Umbilical cord (tissue), 1 donor: ENCODE measurements at regions not wholly inside any gene's neighbourhood (a gene's known extent, or its start where the extent isn't known, plus 50 kb on each side); places are given as distances from the start of the nearest gene placed in this dataset.

ENCODE experiments used
- DNase-seq: peaks from one replicate; pipeline ENCODE4 v3.0.0-alpha.2; 2015; ENCODE audit warnings: low spot score

GRCh38 chr15:97473627-97474026 is 486.9 kb upstream of the ARRDC4 start:
- DNase-seq, result no peak

DNA sequence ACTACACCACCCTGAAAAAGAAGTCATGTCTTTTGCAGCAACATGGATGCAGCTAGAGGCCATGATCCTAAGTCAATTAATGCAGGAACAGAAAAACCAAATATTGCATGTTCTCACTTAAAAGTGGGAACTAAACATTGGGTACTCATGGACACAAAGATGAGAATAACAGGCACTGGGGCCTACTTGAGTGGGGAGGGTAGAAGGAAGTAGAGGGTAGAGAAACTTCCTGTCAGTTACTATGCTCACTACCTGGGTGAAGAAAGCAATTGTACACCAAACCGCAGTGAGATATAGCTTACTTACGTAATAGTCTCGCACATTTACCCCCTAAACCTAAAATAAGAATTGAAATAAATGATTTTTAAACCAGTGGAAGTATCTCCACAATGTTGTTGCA is 480.5 kb upstream of the ARRDC4 start:
- no peak for DNase-seq

DNA sequence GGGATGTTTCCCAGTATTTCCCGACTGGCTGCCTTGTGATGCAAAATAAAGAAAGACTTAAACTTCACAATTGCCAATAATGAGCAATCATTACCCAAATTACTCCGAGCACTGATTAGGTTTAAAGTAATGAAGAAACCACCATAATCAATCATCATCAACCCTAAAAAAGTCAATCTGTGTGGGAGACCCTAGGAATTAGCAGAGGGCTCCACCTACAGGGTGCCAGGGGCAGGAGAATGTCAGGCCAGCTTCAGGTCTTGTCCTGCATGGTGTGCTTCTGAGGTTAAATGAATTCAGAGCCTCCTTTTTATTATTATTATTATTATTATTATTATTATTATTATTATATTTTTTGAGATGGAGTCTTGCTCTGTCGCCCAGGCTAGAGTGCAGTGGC is 478.0 kb upstream of the ARRDC4 start:
- DNase-seq, result no peak

- DNase-seq, result no peak
Measured at GRCh38 chr15:97483232-97483631, 477.3 kb upstream of the ARRDC4 start.

DNA sequence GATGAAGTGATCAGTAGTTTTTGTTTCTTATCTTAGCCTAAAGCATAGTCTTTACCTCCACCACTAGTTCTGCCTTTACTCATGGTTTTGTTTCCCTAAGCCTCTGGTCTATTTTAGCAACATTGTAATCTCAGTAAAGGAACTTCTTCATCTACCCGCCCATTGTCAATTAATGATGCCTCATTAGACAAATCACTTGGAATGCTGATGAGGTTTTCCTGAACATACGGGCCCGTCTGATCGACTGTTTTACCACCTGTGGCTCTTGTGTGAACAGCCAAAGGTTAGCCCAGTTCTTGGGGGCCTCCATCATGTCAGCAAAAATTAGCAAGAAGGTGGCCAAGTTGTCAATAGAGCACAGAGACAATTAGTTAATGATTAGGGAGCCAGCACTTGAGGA is 470.1 kb upstream of the ARRDC4 start:
- DNase-seq, result no peak

DNA sequence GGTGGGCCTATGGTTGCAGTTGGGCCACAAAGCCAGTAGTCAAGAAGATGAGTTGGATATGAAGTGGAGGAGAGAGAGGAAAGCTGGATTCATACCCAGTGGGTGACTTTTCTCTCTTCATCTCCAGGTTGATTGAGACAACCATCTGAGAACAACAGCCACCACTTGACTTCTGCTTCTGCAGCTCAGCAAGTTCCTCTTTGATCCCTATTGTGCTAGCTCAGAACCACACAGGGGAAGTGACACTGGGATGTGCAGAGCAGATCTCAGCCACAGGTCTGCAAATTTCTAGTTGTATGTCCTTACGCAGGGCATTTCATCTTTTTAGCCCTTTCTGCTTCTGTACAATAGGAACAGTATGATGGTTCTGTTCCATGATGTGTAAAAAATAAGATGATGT is 459.2 kb upstream of the ARRDC4 start:
- DNase-seq, result peak; percentile 4

DNA sequence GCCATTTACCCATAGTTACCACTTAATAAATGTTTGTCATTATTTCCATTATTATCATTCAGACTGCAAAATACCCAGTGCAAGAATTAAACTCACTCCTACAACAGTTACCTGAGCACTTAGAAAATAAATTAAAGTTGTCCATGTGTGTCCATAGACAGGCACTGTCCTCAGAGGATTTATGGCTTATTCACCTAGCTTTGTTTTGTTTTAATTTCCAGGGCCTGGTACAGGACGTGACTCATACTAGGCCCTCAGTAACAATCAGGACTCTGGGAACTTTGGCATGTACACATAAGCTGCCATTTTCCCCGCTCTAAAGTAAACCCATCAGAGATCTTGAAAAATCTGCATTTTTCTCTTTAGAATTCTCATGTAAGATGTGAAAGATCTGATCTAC is 458.5 kb upstream of the ARRDC4 start:
- DNase-seq, result no peak

- peak; percentile 59 for DNase-seq
Measured at GRCh38 chr15:97504031-97504792, 456.3 kb upstream of the ARRDC4 start.

- DNase-seq, result no peak
Measured at GRCh38 chr15:97517737-97518136, 442.8 kb upstream of the ARRDC4 start.

DNA sequence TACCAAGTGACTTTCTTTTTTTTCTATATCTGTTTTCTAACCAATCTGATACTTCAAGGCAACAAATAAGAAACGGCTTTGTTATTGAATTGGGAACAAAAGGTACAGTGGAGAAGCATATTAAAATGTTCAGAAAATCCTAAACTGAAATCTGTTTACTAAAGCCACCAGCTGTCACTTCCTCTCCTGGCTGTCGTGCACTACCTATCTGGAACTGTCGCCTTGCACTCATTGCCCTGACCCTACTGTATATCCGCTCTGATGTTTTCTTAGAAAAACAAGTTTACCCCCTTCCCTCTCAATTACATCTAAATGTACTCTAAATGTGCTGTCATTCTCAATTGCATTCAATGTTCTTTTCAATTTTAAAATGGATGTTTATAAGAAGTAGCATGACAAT is 439.8 kb upstream of the ARRDC4 start:
- DNase-seq, result no peak

GRCh38 chr15:97521381-97522285 is 438.9 kb upstream of the ARRDC4 start:
- peak; percentile 44 for DNase-seq

- DNase-seq, result no peak
Measured at GRCh38 chr15:97522347-97522746, 438.2 kb upstream of the ARRDC4 start.

GRCh38 chr15:97525809-97526208 is 434.7 kb upstream of the ARRDC4 start:
- no peak for DNase-seq

DNA sequence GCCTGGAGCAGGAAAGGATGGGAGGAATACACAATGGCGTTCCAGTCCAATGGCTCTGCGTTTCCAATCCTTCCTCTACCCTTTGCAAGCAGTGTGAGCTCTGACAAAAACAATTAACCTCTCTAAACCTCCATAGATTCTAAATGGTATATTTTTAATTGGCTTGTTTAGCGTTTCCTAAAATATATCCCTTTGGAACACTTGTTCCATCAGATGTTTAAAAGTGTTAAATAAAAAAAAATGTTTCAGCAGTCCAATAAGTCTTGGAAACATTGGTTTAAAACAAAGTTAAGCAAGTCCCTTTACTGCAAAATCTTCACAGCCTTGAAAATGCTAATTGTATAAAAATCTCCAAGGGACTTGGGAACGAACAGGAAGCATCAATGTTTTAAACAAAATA is 432.3 kb upstream of the ARRDC4 start:
- DNase-seq, result no peak

GRCh38 chr15:97545799-97546198 is 414.7 kb upstream of the ARRDC4 start:
- no peak for DNase-seq

- DNase-seq, result no peak
Measured at GRCh38 chr15:97547381-97547780, 413.1 kb upstream of the ARRDC4 start.

DNA sequence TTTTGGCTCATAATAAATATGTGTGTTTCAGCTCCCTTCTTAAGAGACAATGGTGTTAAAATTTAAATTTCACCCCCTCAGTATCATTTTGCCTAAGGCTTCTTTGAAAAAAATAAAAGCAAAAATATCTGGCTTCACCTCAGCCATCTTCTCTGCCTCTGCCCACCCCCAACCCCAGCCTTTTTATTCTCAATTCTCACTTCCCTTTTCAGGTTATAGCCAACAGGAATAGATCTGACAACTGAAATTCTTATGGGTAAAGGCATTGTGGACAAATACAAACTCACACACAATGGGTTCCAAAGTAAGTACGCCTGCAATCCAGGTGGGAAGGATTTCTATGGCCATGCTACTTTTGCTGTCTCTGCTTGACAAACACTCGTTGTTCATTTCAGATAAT is 399.0 kb upstream of the ARRDC4 start:
- DNase-seq, result no peak

- no peak for DNase-seq
Measured at GRCh38 chr15:97563516-97563915, 397.0 kb upstream of the ARRDC4 start.

GRCh38 chr15:97566961-97567360 is 393.5 kb upstream of the ARRDC4 start:
- DNase-seq, result no peak

- no peak for DNase-seq
Measured at GRCh38 chr15:97567411-97567810, 393.1 kb upstream of the ARRDC4 start.

- no peak for DNase-seq
Measured at GRCh38 chr15:97576929-97577645, 383.4 kb upstream of the ARRDC4 start.

GRCh38 chr15:97585408-97585807 is 375.1 kb upstream of the ARRDC4 start:
- no peak for DNase-seq
